K562 (cell line): ENCODE measurements at regions not wholly inside any gene's neighbourhood (a gene's known extent, or its start where the extent isn't known, plus 50 kb on each side); places are given as distances from the start of the nearest gene placed in this dataset.

Source experiments
- CCNT2 ChIP-seq: IDR thresholded peaks from 2 replicates; pipeline ENCODE4 v1.6.1; 2011; ENCODE audit warnings: borderline replicate concordance, low read depth, mild to moderate bottlenecking, moderate library complexity, mixed read lengths, low read length; ENCODE audit not compliant: insufficient read length; ENCODE audit errors: extremely low read depth
- EP300 ChIP-seq: IDR thresholded peaks from 2 replicates; pipeline ENCODE4 v1.6.1; 2012; ENCODE audit warnings: low read length, improper control_type of control experiment
- HDAC6 ChIP-seq: IDR thresholded peaks from 2 replicates; pipeline ENCODE4 v1.6.1; 2012; ENCODE audit warnings: low read depth, mild to moderate bottlenecking, control low read depth, inconsistent platforms, low read length, moderate library complexity
- NCOR1 ChIP-seq: fragments of 450-650 bp; IDR thresholded peaks from 2 replicates; pipeline ENCODE4 v1.6.1; 2016; ENCODE audit warnings: mild to moderate bottlenecking, moderate library complexity
- NELFE ChIP-seq: IDR thresholded peaks from 2 replicates; pipeline ENCODE4 v1.6.1; 2011; ENCODE audit warnings: mild to moderate bottlenecking; ENCODE audit not compliant: insufficient read depth, insufficient read length
- XRCC4 ChIP-seq: IDR thresholded peaks from one replicate; pipeline ENCODE4 v1.6.1; 2011; ENCODE audit not compliant: insufficient read depth, insufficient read length; ENCODE audit errors: extremely low read depth
- ZNF316 ChIP-seq: fragments of 450-650 bp; IDR thresholded peaks from 2 replicates; pipeline ENCODE4 v1.6.1; 2016
- ZNF780A ChIP-seq: fragments of 250-450 bp; sonication (Bioruptor Pico); IDR thresholded peaks from 2 replicates; pipeline ENCODE4 v1.5.0; 2021; ENCODE audit warnings: mild to moderate bottlenecking
- TF ChIP-seq, protein P1 (sequence below), 3 experiments: IDR thresholded peaks in 2 of 3; conservative IDR thresholded peaks in 1 of 3; 2 replicates each; pipeline ENCODE4 v1.5.1; 2011 to 2012; ENCODE audit warnings: low read length in 3 of 3, mild to moderate bottlenecking in 3 of 3, control low read depth in 2 of 3, improper control_type of control experiment in 1 of 3, inconsistent platforms in 1 of 3, low read depth in 1 of 3, mixed read lengths in 1 of 3, moderate library complexity in 1 of 3; ENCODE audit not compliant: insufficient read depth in 2 of 3
- TF ChIP-seq, protein P2 (sequence below): fragments of 250-450 bp; sonication (Bioruptor Pico); IDR thresholded peaks from 2 replicates; pipeline ENCODE4 v1.4.0; 2020

DNA sequence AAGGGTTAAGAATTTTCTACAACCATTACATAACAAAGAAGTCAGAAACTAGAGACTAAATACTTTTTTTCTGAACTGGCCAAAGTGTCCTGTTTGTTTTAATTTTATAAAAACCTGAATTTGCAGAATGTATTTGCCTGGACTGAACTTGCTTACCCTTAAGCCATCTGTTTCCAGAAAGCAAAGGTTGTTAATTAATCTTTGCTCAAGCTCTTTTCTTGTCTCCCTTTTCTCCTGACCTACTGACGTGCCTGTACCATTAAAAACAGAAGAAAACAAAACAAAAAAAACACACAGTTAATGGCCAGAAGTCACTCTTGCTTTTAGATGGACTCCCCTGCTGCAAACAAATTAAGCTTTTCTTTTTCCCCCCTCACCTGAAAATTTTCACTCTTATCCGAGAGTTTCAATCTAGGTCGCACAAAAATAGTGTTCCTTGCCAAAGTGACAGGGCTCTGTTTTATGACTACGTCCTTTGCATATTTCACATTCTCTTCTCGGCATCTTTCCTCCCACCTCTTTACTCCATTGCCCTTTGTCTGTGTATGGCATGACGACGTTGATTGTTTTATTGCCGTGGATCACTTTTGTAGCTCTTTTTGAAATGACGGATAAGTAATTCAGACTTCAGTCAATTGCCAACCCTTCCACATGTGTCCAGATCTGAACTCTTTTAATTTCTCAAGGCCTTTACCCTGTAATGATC lies 333.8 kb upstream of the GRIN3A start (continued):
- TF ChIP-seq, protein P1, sequence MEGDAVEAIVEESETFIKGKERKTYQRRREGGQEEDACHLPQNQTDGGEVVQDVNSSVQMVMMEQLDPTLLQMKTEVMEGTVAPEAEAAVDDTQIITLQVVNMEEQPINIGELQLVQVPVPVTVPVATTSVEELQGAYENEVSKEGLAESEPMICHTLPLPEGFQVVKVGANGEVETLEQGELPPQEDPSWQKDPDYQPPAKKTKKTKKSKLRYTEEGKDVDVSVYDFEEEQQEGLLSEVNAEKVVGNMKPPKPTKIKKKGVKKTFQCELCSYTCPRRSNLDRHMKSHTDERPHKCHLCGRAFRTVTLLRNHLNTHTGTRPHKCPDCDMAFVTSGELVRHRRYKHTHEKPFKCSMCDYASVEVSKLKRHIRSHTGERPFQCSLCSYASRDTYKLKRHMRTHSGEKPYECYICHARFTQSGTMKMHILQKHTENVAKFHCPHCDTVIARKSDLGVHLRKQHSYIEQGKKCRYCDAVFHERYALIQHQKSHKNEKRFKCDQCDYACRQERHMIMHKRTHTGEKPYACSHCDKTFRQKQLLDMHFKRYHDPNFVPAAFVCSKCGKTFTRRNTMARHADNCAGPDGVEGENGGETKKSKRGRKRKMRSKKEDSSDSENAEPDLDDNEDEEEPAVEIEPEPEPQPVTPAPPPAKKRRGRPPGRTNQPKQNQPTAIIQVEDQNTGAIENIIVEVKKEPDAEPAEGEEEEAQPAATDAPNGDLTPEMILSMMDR (IDR thresholded peaks at IDR 0.05 in 2 of 3, conservative IDR thresholded peaks at IDR 0.05 in 1 of 3; ENCODE audit: insufficient read depth in 2 of 3, low read depth in 1 of 3, low read length in 3 of 3) = no peak
- TF ChIP-seq NELFE (no peak), NCOR1 (no peak), CCNT2 (no peak), EP300 (no peak), HDAC6 (no peak), XRCC4 (no peak), ZNF316 (no peak), ZNF780A (CRISPR knock-in tag) (no peak)
- TF ChIP-seq, protein P2, sequence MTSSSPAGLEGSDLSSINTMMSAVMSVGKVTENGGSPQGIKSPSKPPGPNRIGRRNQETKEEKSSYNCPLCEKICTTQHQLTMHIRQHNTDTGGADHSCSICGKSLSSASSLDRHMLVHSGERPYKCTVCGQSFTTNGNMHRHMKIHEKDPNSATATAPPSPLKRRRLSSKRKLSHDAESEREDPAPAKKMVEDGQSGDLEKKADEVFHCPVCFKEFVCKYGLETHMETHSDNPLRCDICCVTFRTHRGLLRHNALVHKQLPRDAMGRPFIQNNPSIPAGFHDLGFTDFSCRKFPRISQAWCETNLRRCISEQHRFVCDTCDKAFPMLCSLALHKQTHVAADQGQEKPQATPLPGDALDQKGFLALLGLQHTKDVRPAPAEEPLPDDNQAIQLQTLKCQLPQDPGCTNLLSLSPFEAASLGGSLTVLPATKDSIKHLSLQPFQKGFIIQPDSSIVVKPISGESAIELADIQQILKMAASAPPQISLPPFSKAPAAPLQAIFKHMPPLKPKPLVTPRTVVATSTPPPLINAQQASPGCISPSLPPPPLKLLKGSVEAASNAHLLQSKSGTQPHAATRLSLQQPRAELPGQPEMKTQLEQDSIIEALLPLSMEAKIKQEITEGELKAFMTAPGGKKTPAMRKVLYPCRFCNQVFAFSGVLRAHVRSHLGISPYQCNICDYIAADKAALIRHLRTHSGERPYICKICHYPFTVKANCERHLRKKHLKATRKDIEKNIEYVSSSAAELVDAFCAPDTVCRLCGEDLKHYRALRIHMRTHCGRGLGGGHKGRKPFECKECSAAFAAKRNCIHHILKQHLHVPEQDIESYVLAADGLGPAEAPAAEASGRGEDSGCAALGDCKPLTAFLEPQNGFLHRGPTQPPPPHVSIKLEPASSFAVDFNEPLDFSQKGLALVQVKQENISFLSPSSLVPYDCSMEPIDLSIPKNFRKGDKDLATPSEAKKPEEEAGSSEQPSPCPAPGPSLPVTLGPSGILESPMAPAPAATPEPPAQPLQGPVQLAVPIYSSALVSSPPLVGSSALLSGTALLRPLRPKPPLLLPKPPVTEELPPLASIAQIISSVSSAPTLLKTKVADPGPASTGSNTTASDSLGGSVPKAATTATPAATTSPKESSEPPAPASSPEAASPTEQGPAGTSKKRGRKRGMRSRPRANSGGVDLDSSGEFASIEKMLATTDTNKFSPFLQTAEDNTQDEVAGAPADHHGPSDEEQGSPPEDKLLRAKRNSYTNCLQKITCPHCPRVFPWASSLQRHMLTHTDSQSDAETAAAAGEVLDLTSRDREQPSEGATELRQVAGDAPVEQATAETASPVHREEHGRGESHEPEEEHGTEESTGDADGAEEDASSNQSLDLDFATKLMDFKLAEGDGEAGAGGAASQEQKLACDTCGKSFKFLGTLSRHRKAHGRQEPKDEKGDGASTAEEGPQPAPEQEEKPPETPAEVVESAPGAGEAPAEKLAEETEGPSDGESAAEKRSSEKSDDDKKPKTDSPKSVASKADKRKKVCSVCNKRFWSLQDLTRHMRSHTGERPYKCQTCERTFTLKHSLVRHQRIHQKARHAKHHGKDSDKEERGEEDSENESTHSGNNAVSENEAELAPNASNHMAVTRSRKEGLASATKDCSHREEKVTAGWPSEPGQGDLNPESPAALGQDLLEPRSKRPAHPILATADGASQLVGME = no peak
- TF ChIP-seq, all 486 proteins: peak for 0
